ENCODE measurements at regions not wholly inside any gene's neighbourhood (a gene's known extent, or its start where the extent isn't known, plus 50 kb on each side); places are given as distances from the start of the nearest gene placed in this dataset.

GRCh38 chr3:102735311-102735710 is 300.5 kb downstream of the ZPLD1 start:
- TF ChIP-seq CTCF (IDR thresholded peaks at IDR 0.05; ENCODE audit: low read depth, low read length, missing control alignments), result no peak
- DNase-seq (ENCODE audit: extremely low read depth, low read depth), result no peak
- no peak overlapping the region for H3K4me3 ChIP-seq (replicated peaks; ENCODE audit: low read depth, low read length)

GRCh38 chr3:102736288-102736974 is 301.6 kb downstream of the ZPLD1 start:
- no peak for DNase-seq (ENCODE audit: extremely low read depth, low read depth)
- H3K4me3 ChIP-seq (replicated peaks; ENCODE audit: low read depth, low read length), result no peak overlapping the region
- TF ChIP-seq CTCF (IDR thresholded peaks at IDR 0.05; ENCODE audit: low read depth, low read length, missing control alignments), result no peak

GRCh38 chr3:102736975-102737304 is 302.1 kb downstream of the ZPLD1 start:
- DNase-seq (ENCODE audit: extremely low read depth, low read depth), result no peak
- H3K4me3 ChIP-seq (replicated peaks; ENCODE audit: low read depth, low read length), result no peak overlapping the region
- no peak for TF ChIP-seq CTCF (IDR thresholded peaks at IDR 0.05; ENCODE audit: low read depth, low read length, missing control alignments)

GRCh38 chr3:102737353-102737752 is 302.5 kb downstream of the ZPLD1 start:
- H3K4me3 ChIP-seq (replicated peaks; ENCODE audit: low read depth, low read length), result no peak overlapping the region
- DNase-seq (ENCODE audit: extremely low read depth, low read depth), result no peak
- TF ChIP-seq CTCF (IDR thresholded peaks at IDR 0.05; ENCODE audit: low read depth, low read length, missing control alignments), result no peak

- H3K4me3 ChIP-seq (replicated peaks; ENCODE audit: low read depth, low read length), result no peak overlapping the region
- TF ChIP-seq CTCF (IDR thresholded peaks at IDR 0.05; ENCODE audit: low read depth, low read length, missing control alignments), result no peak
- no peak for DNase-seq (ENCODE audit: extremely low read depth, low read depth)
These were observed 306.3 kb downstream of the ZPLD1 start for GRCh38 chr3:102741105-102741504.

GRCh38 chr3:102741694-102742093 is 306.9 kb downstream of the ZPLD1 start:
- no peak overlapping the region for H3K4me3 ChIP-seq (replicated peaks; ENCODE audit: low read depth, low read length)
- DNase-seq (ENCODE audit: extremely low read depth, low read depth), result no peak
- no peak for TF ChIP-seq CTCF (IDR thresholded peaks at IDR 0.05; ENCODE audit: low read depth, low read length, missing control alignments)

GRCh38 chr3:102745881-102746280 is 311.1 kb downstream of the ZPLD1 start:
- DNase-seq (ENCODE audit: extremely low read depth, low read depth), result no peak
- no peak for TF ChIP-seq CTCF (IDR thresholded peaks at IDR 0.05; ENCODE audit: low read depth, low read length, missing control alignments)
- H3K4me3 ChIP-seq (replicated peaks; ENCODE audit: low read depth, low read length), result no peak overlapping the region

All from HFF-Myc (cell line).